Mucosa of descending colon (tissue), 3 donors: ENCODE measurements at regions not wholly inside any gene's neighbourhood (a gene's known extent, or its start where the extent isn't known, plus 50 kb on each side); places are given as distances from the start of the nearest gene placed in this dataset.

Source experiments
- ATAC-seq: fragments of 200-7000 bp; cut with Tn5 transposase; one replicate; pipeline ENCODE4 v1.9.1; 2020; ENCODE audit warnings: mild to moderate bottlenecking, moderate library complexity
- DNase-seq, 3 donors: peaks; one replicate each; pipeline ENCODE4 v3.0.0-alpha.2; 2020
- H3K36me3 ChIP-seq: fragments of 200-600 bp; one replicate; pipeline ENCODE4 v1.8.0; 2021; ENCODE audit warnings: low read depth, mild to moderate bottlenecking
- H3K4me1 ChIP-seq: fragments of 200-600 bp; one replicate; pipeline ENCODE4 v1.8.0; 2021; ENCODE audit warnings: low read depth, mild to moderate bottlenecking
- H3K4me3 ChIP-seq: fragments of 200-600 bp; one replicate; pipeline ENCODE4 v1.8.0; 2021; ENCODE audit warnings: mild to moderate bottlenecking
- H3K9me3 ChIP-seq: fragments of 200-600 bp; one replicate; pipeline ENCODE4 v1.8.0; 2021; ENCODE audit warnings: mild to moderate bottlenecking
- CTCF ChIP-seq: fragments of 200-600 bp; IDR thresholded peaks from one replicate; pipeline ENCODE4 v1.8.0; 2022; ENCODE audit warnings: antibody characterized with exemption, mild to moderate bottlenecking
- intact Hi-C, 2 donors: fragments of 100-400 bp; cut with DNase I in 1 of 2; cut with micrococcal nuclease in 1 of 2; formaldehyde crosslinking; loops; one replicate each; pipeline versions ENCODE4 v1.11.0 to v1.11.1; 2022; cut with DNase I, micrococcal nuclease
- donor health status: DM: no; HTN: no; CAD: no; lungs with moderate emphysema.
- donor health status: DM: no; HTN: no; CAD: no.
- donor health status: DM: no; HTN: yes; CAD: no.

GRCh38 chr4:32748498-32748897, 2028.3 kb downstream of the PCDH7 start:
- DNase-seq (no peak), ATAC-seq (no peak)
- H3K36me3 ChIP-seq = no peaks in the 10 kb centered on the region
- H3K4me3 ChIP-seq = no peak overlapping the region
- no peak for TF ChIP-seq CTCF
- no peaks in the 10 kb centered on the region for H3K9me3 ChIP-seq
- intact Hi-C loops = no loop called here
- no peaks in the 10 kb centered on the region for H3K4me1 ChIP-seq

GRCh38 chr4:32752962-32753361, 2032.8 kb downstream of the PCDH7 start:
- intact Hi-C loops = no loop called here
- ATAC-seq (no peak), DNase-seq (no peak)
- no peak for TF ChIP-seq CTCF
- Histone ChIP-seq H3K4me1 (no peaks in the 10 kb centered on the region), H3K4me3 (no peak overlapping the region), H3K36me3 (no peaks in the 10 kb centered on the region), H3K9me3 (no peaks in the 10 kb centered on the region)

DNA sequence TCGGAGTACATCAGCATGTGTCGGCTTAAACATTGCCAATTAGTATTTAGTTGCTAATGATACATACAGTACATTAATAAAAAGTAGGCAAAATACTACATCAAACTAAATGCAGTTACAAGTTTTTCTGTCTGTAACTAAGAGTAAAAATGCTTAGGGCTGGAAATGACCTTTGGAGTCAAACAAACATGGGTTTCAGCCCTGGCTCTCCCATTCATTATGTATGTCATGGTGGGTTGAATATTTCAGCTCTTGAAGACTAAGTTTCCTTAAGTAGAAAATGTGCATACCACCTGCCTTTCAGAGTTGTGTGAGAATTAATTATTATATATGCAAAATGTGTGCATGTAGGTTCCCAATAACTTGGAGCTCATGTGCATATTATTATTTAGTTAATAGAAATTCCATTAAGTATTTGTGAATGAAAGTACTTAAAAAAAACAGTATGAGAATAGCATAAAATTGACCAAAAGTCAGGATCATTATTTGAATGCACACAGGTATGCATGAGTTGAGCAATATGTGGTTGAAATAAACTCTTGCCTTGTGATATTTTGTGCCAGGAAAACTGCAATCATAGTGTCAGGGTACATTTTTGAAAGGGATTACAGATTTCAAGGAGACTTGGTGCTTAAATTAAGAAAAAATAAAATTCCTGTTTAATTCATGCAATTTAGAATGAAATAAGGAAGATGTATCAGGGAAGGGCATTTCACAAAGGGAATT, 2048.7 kb downstream of the PCDH7 start:
- Histone ChIP-seq H3K4me3 (no peak overlapping the region), H3K36me3 (no peaks in the 10 kb centered on the region), H3K9me3 (no peaks in the 10 kb centered on the region), H3K4me1 (no peaks in the 10 kb centered on the region)
- ATAC-seq (peak; percentile 28), DNase-seq (no peak)
- TF ChIP-seq CTCF = no peak
- intact Hi-C loops = no loop called here

- Histone ChIP-seq H3K36me3 (no peaks in the 10 kb centered on the region), H3K9me3 (no peaks in the 10 kb centered on the region), H3K4me3 (no peak overlapping the region), H3K4me1 (no peaks in the 10 kb centered on the region)
- no peak for TF ChIP-seq CTCF
- intact Hi-C loops = no loop called here
- ATAC-seq = no peak
- DNase-seq = no peak
Measured at GRCh38 chr4:32771491-32771890, 2051.3 kb downstream of the PCDH7 start.

- intact Hi-C loops = no loop called here
- peak in 1 of 3 donors; percentile 29 for DNase-seq
- no peak for TF ChIP-seq CTCF
- ATAC-seq = peak; percentile 80
- Histone ChIP-seq H3K9me3 (no peaks in the 10 kb centered on the region), H3K4me1 (no peaks in the 10 kb centered on the region), H3K36me3 (no peaks in the 10 kb centered on the region), H3K4me3 (no peak overlapping the region)
Measured at GRCh38 chr4:32775049-32775448, 2054.9 kb downstream of the PCDH7 start.
